ENCODE measurements at regions not wholly inside any gene's neighbourhood (a gene's known extent, or its start where the extent isn't known, plus 50 kb on each side); places are given as distances from the start of the nearest gene placed in this dataset.
"Not testable (repeated sequence)": the region's sequence is repeated elsewhere in the genome, so short reads cannot be mapped to it uniquely, and the experiment has no call there.

- intact Hi-C loops (cut with micrococcal nuclease): no loop called here
Observed at GRCh38 chrX:63470506-63470905, 119.4 kb upstream of the SPIN4 start.

GRCh38 chrX:63466690-63467089 is 115.6 kb upstream of the SPIN4 start:
- intact Hi-C loops (cut with micrococcal nuclease): no loop called here

GRCh38 chrX:63458981-63459380 is 107.8 kb upstream of the SPIN4 start:
- intact Hi-C loops (cut with micrococcal nuclease): no loop called here

- intact Hi-C loops (cut with micrococcal nuclease): no loop called here
Observed at GRCh38 chrX:63453571-63453970, 102.4 kb upstream of the SPIN4 start.

- intact Hi-C loops (cut with micrococcal nuclease): no loop called here
Observed at GRCh38 chrX:63441717-63442116, 90.6 kb upstream of the SPIN4 start.

GRCh38 chrX:63439580-63439979 is 88.4 kb upstream of the SPIN4 start:
- intact Hi-C loops (cut with micrococcal nuclease): no loop called here

- intact Hi-C loops (cut with micrococcal nuclease): no loop called here
Observed at GRCh38 chrX:63436865-63437264, 85.7 kb upstream of the SPIN4 start.

GRCh38 chrX:63434665-63435064 is 83.5 kb upstream of the SPIN4 start:
- intact Hi-C loops (cut with micrococcal nuclease): no loop called here

GRCh38 chrX:63434206-63434605 is 83.1 kb upstream of the SPIN4 start:
- intact Hi-C loops (cut with micrococcal nuclease): no loop called here

GRCh38 chrX:63430026-63430425 is 78.9 kb upstream of the SPIN4 start:
- intact Hi-C loops (cut with micrococcal nuclease): no loop called here

- intact Hi-C loops (cut with micrococcal nuclease): no loop called here
Observed at GRCh38 chrX:63428348-63428747, 77.2 kb upstream of the SPIN4 start.

GRCh38 chrX:63426519-63426918 is 75.4 kb upstream of the SPIN4 start:
- intact Hi-C loops (cut with micrococcal nuclease): no loop called here

GRCh38 chrX:63424063-63424462 is 72.9 kb upstream of the SPIN4 start:
- intact Hi-C loops (cut with micrococcal nuclease): no loop called here

GRCh38 chrX:63421411-63421810 is 70.3 kb upstream of the SPIN4 start:
- intact Hi-C loops (cut with micrococcal nuclease): no loop called here

- intact Hi-C loops (cut with micrococcal nuclease): no loop called here
Observed at GRCh38 chrX:63418211-63418610, 67.1 kb upstream of the SPIN4 start.

GRCh38 chrX:63417649-63418048 is 66.5 kb upstream of the SPIN4 start:
- intact Hi-C loops (cut with micrococcal nuclease): no loop called here

GRCh38 chrX:63409934-63410333 is 58.8 kb upstream of the SPIN4 start:
- intact Hi-C loops (cut with micrococcal nuclease): not testable (repeated sequence)

- intact Hi-C loops (cut with micrococcal nuclease): no loop called here
Observed at GRCh38 chrX:63408050-63408449, 56.9 kb upstream of the SPIN4 start.

- intact Hi-C loops (cut with micrococcal nuclease): no loop called here
Observed at GRCh38 chrX:63404332-63404731, 53.2 kb upstream of the SPIN4 start.

- intact Hi-C loops (cut with micrococcal nuclease): no loop called here
Observed at GRCh38 chrX:63402106-63402505, 51.0 kb upstream of the SPIN4 start.

All from T-helper 1 cell treated with Interleukin-12 subunit alpha and Interleukin-12 subunit beta and Interleukin-4 antibody, amounts not matched to agents 30 ng/mL and 1 ng/mL, for 36 hours (primary cell).